ENCODE measurements at regions not wholly inside any gene's neighbourhood (a gene's known extent, or its start where the extent isn't known, plus 50 kb on each side); places are given as distances from the start of the nearest gene placed in this dataset.

- WGBS (ENCODE audit: insufficient coverage) = no CpG with 5 or more reads among the region's 3 CpGs
- ATAC-seq = no peak
- intact Hi-C loops (cut with micrococcal nuclease) = no loop called here
These were observed 314.4 kb downstream of the PCDH7 start for GRCh38 chr4:31034550-31034949.

DNA sequence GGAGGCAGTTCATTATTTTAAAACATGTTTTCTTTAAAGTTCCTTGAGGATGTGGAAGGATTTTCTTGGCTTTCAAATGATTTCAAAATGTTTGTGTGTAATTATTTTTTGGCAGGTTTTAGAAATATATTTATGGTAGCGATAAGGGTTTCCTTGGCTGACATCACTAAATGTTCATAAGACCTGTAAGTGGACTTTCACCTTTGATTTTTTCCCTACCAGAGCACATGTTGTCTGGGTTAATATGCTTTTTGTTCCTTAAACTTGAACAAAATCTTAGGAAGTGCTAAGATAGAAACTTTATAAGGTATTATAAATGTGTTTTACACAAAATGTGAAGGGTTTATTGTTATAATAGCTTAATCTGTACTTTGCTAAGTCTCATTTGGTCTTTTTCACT lies 315.6 kb downstream of the PCDH7 start:
- no peaks in the 10 kb centered on the region for H3K36me3 ChIP-seq (ENCODE audit: control insufficient read depth, insufficient read depth, low read length)
- H3K4me3 ChIP-seq (ENCODE audit: low read length) = no peak overlapping the region
- ATAC-seq = no peak
- DNase-seq = no peak
- TF ChIP-seq, protein P1, sequence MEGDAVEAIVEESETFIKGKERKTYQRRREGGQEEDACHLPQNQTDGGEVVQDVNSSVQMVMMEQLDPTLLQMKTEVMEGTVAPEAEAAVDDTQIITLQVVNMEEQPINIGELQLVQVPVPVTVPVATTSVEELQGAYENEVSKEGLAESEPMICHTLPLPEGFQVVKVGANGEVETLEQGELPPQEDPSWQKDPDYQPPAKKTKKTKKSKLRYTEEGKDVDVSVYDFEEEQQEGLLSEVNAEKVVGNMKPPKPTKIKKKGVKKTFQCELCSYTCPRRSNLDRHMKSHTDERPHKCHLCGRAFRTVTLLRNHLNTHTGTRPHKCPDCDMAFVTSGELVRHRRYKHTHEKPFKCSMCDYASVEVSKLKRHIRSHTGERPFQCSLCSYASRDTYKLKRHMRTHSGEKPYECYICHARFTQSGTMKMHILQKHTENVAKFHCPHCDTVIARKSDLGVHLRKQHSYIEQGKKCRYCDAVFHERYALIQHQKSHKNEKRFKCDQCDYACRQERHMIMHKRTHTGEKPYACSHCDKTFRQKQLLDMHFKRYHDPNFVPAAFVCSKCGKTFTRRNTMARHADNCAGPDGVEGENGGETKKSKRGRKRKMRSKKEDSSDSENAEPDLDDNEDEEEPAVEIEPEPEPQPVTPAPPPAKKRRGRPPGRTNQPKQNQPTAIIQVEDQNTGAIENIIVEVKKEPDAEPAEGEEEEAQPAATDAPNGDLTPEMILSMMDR (IDR thresholded peaks at IDR 0.05) = no peak
- no peak overlapping the region for H3K4me3 Mint-ChIP-seq
- no peaks in the 10 kb centered on the region for H3K27me3 Mint-ChIP-seq (ENCODE audit: low read depth in 2 of 2)
- no peaks in the 10 kb centered on the region for H3K27me3 ChIP-seq (ENCODE audit: control insufficient read depth, insufficient read depth, low read length)
- no peaks in the 10 kb centered on the region for H3K9me3 ChIP-seq (ENCODE audit: control insufficient read depth, insufficient read depth, low read length)
- H3K9me3 Mint-ChIP-seq = peaks cover 9 to 12% of the 10 kb centered on the region in 2 donors
- H3K4me1 ChIP-seq (ENCODE audit: control insufficient read depth, insufficient read depth, low read length) = no peaks in the 10 kb centered on the region
- H3K36me3 Mint-ChIP-seq = no peaks in the 10 kb centered on the region
- H3K27ac ChIP-seq (ENCODE audit: low read length) = no peak overlapping the region
- intact Hi-C loops (cut with micrococcal nuclease) = no loop called here
- H3K27ac Mint-ChIP-seq = no peak overlapping the region
- no peaks in the 10 kb centered on the region for H3K4me1 Mint-ChIP-seq
- 100% methylated on average over 1 of the region's 1 CpG for WGBS (ENCODE audit: insufficient coverage)

More at GRCh38 chr4:31034550-31034949, 314.4 kb downstream of the PCDH7 start:
- no peaks in the 10 kb centered on the region for H3K36me3 ChIP-seq (ENCODE audit: control insufficient read depth, insufficient read depth, low read length)
- no peak overlapping the region for H3K27ac Mint-ChIP-seq
- H3K4me1 ChIP-seq (ENCODE audit: control insufficient read depth, insufficient read depth, low read length) = no peaks in the 10 kb centered on the region
- no peaks in the 10 kb centered on the region for H3K9me3 ChIP-seq (ENCODE audit: control insufficient read depth, insufficient read depth, low read length)
- no peaks in the 10 kb centered on the region for H3K4me1 Mint-ChIP-seq
- no peak overlapping the region for H3K27ac ChIP-seq (ENCODE audit: low read length)
- H3K4me3 Mint-ChIP-seq = no peak overlapping the region
- H3K27me3 ChIP-seq (ENCODE audit: control insufficient read depth, insufficient read depth, low read length) = no peaks in the 10 kb centered on the region
- TF ChIP-seq, protein P1 (IDR thresholded peaks at IDR 0.05) = no peak
- peaks cover 8 to 11% of the 10 kb centered on the region in 2 donors for H3K9me3 Mint-ChIP-seq
- H3K36me3 Mint-ChIP-seq = no peaks in the 10 kb centered on the region
- DNase-seq = no peak
- H3K27me3 Mint-ChIP-seq (ENCODE audit: low read depth in 2 of 2) = no peaks in the 10 kb centered on the region
- no peak overlapping the region for H3K4me3 ChIP-seq (ENCODE audit: low read length)

GRCh38 chr4:31037703-31038102 lies 317.5 kb downstream of the PCDH7 start:
- peaks cover 10 to 13% of the 10 kb centered on the region in 2 donors for H3K9me3 Mint-ChIP-seq

GRCh38 chr4:31039382-31039781 lies 319.2 kb downstream of the PCDH7 start:
- H3K36me3 Mint-ChIP-seq = no peaks in the 10 kb centered on the region
- Histone ChIP-seq H3K36me3 (ENCODE audit: control insufficient read depth, insufficient read depth, low read length) (no peaks in the 10 kb centered on the region), H3K27ac (ENCODE audit: low read length) (no peak overlapping the region), H3K9me3 (ENCODE audit: control insufficient read depth, insufficient read depth, low read length) (no peaks in the 10 kb centered on the region), H3K4me3 (ENCODE audit: low read length) (no peak overlapping the region), H3K4me1 (ENCODE audit: control insufficient read depth, insufficient read depth, low read length) (no peaks in the 10 kb centered on the region), H3K27me3 (ENCODE audit: control insufficient read depth, insufficient read depth, low read length) (no peaks in the 10 kb centered on the region)
- no peaks in the 10 kb centered on the region for H3K27me3 Mint-ChIP-seq (ENCODE audit: low read depth in 2 of 2)
- TF ChIP-seq, protein P1 (IDR thresholded peaks at IDR 0.05) = no peak
- intact Hi-C loops (cut with micrococcal nuclease) = no loop called here
- no peak for DNase-seq
- no peaks in the 10 kb centered on the region for H3K4me1 Mint-ChIP-seq
- peaks cover 10 to 12% of the 10 kb centered on the region in 2 donors for H3K9me3 Mint-ChIP-seq
- WGBS (ENCODE audit: insufficient coverage) = 90% methylated on average over 2 of the region's 3 CpGs
- H3K27ac Mint-ChIP-seq = no peak overlapping the region
- no peak for ATAC-seq
- H3K4me3 Mint-ChIP-seq = no peak overlapping the region

More at GRCh38 chr4:31037703-31038102, 317.5 kb downstream of the PCDH7 start:
- no peaks in the 10 kb centered on the region for H3K36me3 Mint-ChIP-seq
- intact Hi-C loops (cut with micrococcal nuclease) = no loop called here
- Histone ChIP-seq H3K9me3 (ENCODE audit: control insufficient read depth, insufficient read depth, low read length) (no peaks in the 10 kb centered on the region), H3K4me1 (ENCODE audit: control insufficient read depth, insufficient read depth, low read length) (no peaks in the 10 kb centered on the region), H3K27ac (ENCODE audit: low read length) (no peak overlapping the region), H3K4me3 (ENCODE audit: low read length) (no peak overlapping the region), H3K27me3 (ENCODE audit: control insufficient read depth, insufficient read depth, low read length) (no peaks in the 10 kb centered on the region), H3K36me3 (ENCODE audit: control insufficient read depth, insufficient read depth, low read length) (no peaks in the 10 kb centered on the region)
- no peak for DNase-seq
- no peak for ATAC-seq
- no peak overlapping the region for H3K27ac Mint-ChIP-seq
- TF ChIP-seq, protein P1 (IDR thresholded peaks at IDR 0.05) = no peak
- no peak overlapping the region for H3K4me3 Mint-ChIP-seq
- H3K4me1 Mint-ChIP-seq = no peaks in the 10 kb centered on the region
- no peaks in the 10 kb centered on the region for H3K27me3 Mint-ChIP-seq (ENCODE audit: low read depth in 2 of 2)

Data from natural killer cell (primary cell).